ENCODE measurements at regions not wholly inside any gene's neighbourhood (a gene's known extent, or its start where the extent isn't known, plus 50 kb on each side); places are given as distances from the start of the nearest gene placed in this dataset.
A peak's percentile ranks its signal among the peaks of the same experiment; 100 is the strongest.

GRCh38 chr18:56238576-56238975, 399.8 kb downstream of the TXNL1 start:
- H2AFZ ChIP-seq (ENCODE audit: low read length) = no peak overlapping the region
- H3K36me3 ChIP-seq (ENCODE audit: insufficient read depth, low read length) = no peaks in the 10 kb centered on the region
- no peaks in the 10 kb centered on the region for H3K9me3 ChIP-seq (ENCODE audit: low read length)

GRCh38 chr18:56235481-56236013, 402.8 kb downstream of the TXNL1 start:
- TF ChIP-seq, protein P1, sequence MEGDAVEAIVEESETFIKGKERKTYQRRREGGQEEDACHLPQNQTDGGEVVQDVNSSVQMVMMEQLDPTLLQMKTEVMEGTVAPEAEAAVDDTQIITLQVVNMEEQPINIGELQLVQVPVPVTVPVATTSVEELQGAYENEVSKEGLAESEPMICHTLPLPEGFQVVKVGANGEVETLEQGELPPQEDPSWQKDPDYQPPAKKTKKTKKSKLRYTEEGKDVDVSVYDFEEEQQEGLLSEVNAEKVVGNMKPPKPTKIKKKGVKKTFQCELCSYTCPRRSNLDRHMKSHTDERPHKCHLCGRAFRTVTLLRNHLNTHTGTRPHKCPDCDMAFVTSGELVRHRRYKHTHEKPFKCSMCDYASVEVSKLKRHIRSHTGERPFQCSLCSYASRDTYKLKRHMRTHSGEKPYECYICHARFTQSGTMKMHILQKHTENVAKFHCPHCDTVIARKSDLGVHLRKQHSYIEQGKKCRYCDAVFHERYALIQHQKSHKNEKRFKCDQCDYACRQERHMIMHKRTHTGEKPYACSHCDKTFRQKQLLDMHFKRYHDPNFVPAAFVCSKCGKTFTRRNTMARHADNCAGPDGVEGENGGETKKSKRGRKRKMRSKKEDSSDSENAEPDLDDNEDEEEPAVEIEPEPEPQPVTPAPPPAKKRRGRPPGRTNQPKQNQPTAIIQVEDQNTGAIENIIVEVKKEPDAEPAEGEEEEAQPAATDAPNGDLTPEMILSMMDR (IDR thresholded peaks at IDR 0.05; ENCODE audit: low read length) = no peak
- no peak for TF ChIP-seq EZH2 (IDR thresholded peaks at IDR 0.05; ENCODE audit: borderline replicate concordance, low read length)
- Histone ChIP-seq H3F3A (ENCODE audit: insufficient read depth, low read length) (no peaks in the 10 kb centered on the region), H3K4me3 (ENCODE audit: low read depth, low read length, poor library complexity, severe bottlenecking) (no peak overlapping the region), H2AFZ (ENCODE audit: low read length) (no peak overlapping the region), H4K20me1 (ENCODE audit: insufficient read depth, low read length) (no peaks in the 10 kb centered on the region), H3K27me3 (ENCODE audit: insufficient read depth, low read length) (peaks cover 4% of the 10 kb centered on the region; the same call in 1 of the 2 replicates), H3K27ac (ENCODE audit: low read depth, low read length, poor library complexity, severe bottlenecking) (peak overlapping the region; percentile 73), H3K9ac (ENCODE audit: low read length) (no peak overlapping the region), H3K9me3 (ENCODE audit: low read length) (no peaks in the 10 kb centered on the region), H3K9me2 (ENCODE audit: low read depth, low read length) (no peaks in the 10 kb centered on the region), H3K4me2 (ENCODE audit: low read length) (0 out of 2 replicates have a peak overlapping the region, but pooled peaks have one; percentile 17), H3K4me1 (ENCODE audit: insufficient read depth, low read length, severe bottlenecking) (peaks cover 15% of the 10 kb centered on the region), H3K36me3 (ENCODE audit: insufficient read depth, low read length) (no peaks in the 10 kb centered on the region), H3K79me2 (ENCODE audit: insufficient read depth, low read length) (no peaks in the 10 kb centered on the region)

More at GRCh38 chr18:56238576-56238975, 399.8 kb downstream of the TXNL1 start:
- H3K9me2 ChIP-seq (ENCODE audit: low read depth, low read length) = no peaks in the 10 kb centered on the region
- no peak overlapping the region for H3K27ac ChIP-seq (ENCODE audit: low read depth, low read length, poor library complexity, severe bottlenecking)
- no peaks in the 10 kb centered on the region for H3F3A ChIP-seq (ENCODE audit: insufficient read depth, low read length)
- H3K4me1 ChIP-seq (ENCODE audit: insufficient read depth, low read length, severe bottlenecking) = peaks cover 15% of the 10 kb centered on the region
- no peaks in the 10 kb centered on the region for H3K79me2 ChIP-seq (ENCODE audit: insufficient read depth, low read length)
- no peak overlapping the region for H3K9ac ChIP-seq (ENCODE audit: low read length)
- no peak overlapping the region for H3K4me2 ChIP-seq (ENCODE audit: low read length)
- H3K27me3 ChIP-seq (ENCODE audit: insufficient read depth, low read length) = peaks cover 4% of the 10 kb centered on the region; the same call in 1 of the 2 replicates
- no peak for TF ChIP-seq EZH2 (IDR thresholded peaks at IDR 0.05; ENCODE audit: borderline replicate concordance, low read length)
- TF ChIP-seq, protein P1 (IDR thresholded peaks at IDR 0.05; ENCODE audit: low read length) = no peak
- H3K4me3 ChIP-seq (ENCODE audit: low read depth, low read length, poor library complexity, severe bottlenecking) = no peak overlapping the region
- H4K20me1 ChIP-seq (ENCODE audit: insufficient read depth, low read length) = no peaks in the 10 kb centered on the region

- no peak overlapping the region for H2AFZ ChIP-seq (ENCODE audit: low read length)
- no peaks in the 10 kb centered on the region for H4K20me1 ChIP-seq (ENCODE audit: insufficient read depth, low read length)
- H3K4me3 ChIP-seq (ENCODE audit: low read depth, low read length, poor library complexity, severe bottlenecking) = no peak overlapping the region
- H3F3A ChIP-seq (ENCODE audit: insufficient read depth, low read length) = no peaks in the 10 kb centered on the region
- no peaks in the 10 kb centered on the region for H3K9me3 ChIP-seq (ENCODE audit: low read length)
- H3K27ac ChIP-seq (ENCODE audit: low read depth, low read length, poor library complexity, severe bottlenecking) = peak overlapping the region; percentile 73
- no peaks in the 10 kb centered on the region for H3K79me2 ChIP-seq (ENCODE audit: insufficient read depth, low read length)
- peaks cover 15% of the 10 kb centered on the region for H3K4me1 ChIP-seq (ENCODE audit: insufficient read depth, low read length, severe bottlenecking)
- no peaks in the 10 kb centered on the region for H3K36me3 ChIP-seq (ENCODE audit: insufficient read depth, low read length)
- peaks cover 4% of the 10 kb centered on the region; the same call in 1 of the 2 replicates for H3K27me3 ChIP-seq (ENCODE audit: insufficient read depth, low read length)
- no peaks in the 10 kb centered on the region for H3K9me2 ChIP-seq (ENCODE audit: low read depth, low read length)
- H3K9ac ChIP-seq (ENCODE audit: low read length) = no peak overlapping the region
- TF ChIP-seq EZH2 (IDR thresholded peaks at IDR 0.05; ENCODE audit: borderline replicate concordance, low read length) = no peak
- TF ChIP-seq, protein P1 (IDR thresholded peaks at IDR 0.05; ENCODE audit: low read length) = no peak
- H3K4me2 ChIP-seq (ENCODE audit: low read length) = 0 out of 2 replicates have a peak overlapping the region, but pooled peaks have one; percentile 17
Measured at GRCh38 chr18:56235071-56235470, 403.3 kb downstream of the TXNL1 start.

Measured in OCI-LY1 (cell line).